Fibroblast of skin of right biceps (primary cell): ENCODE measurements at regions not wholly inside any gene's neighbourhood (a gene's known extent, or its start where the extent isn't known, plus 50 kb on each side); places are given as distances from the start of the nearest gene placed in this dataset.
"Not testable (repeated sequence)": the region's sequence is repeated elsewhere in the genome, so short reads cannot be mapped to it uniquely, and the experiment has no call there.

Experiments
- DNase-seq: peaks from one replicate; pipeline ENCODE4 v3.0.0-alpha.2; 2013

- peak; percentile 51 for DNase-seq
Measured at GRCh38 chr2:219727771-219728429, 100.5 kb downstream of the SLC4A3 start.

- no peak for DNase-seq
Measured at GRCh38 chr2:219728991-219729487, 101.6 kb downstream of the SLC4A3 start.

- no peak for DNase-seq
Measured at GRCh38 chr2:219731173-219731572, 103.7 kb downstream of the SLC4A3 start.

- no peak for DNase-seq
Measured at GRCh38 chr2:219733106-219733505, 105.7 kb downstream of the SLC4A3 start.

GRCh38 chr2:219733746-219734145 lies 106.3 kb downstream of the SLC4A3 start:
- no peak for DNase-seq

- DNase-seq, result peak; percentile 73
Measured at GRCh38 chr2:219736209-219736608, 108.8 kb downstream of the SLC4A3 start.

GRCh38 chr2:219737270-219737691 lies 109.9 kb downstream of the SLC4A3 start:
- DNase-seq, result peak; percentile 31

- peak; percentile 51 for DNase-seq
Measured at GRCh38 chr2:219739066-219739465, 111.6 kb downstream of the SLC4A3 start.

- DNase-seq, result no peak
Measured at GRCh38 chr2:219739866-219740440, 112.5 kb downstream of the SLC4A3 start.

- no peak for DNase-seq
Measured at GRCh38 chr2:219743548-219743947, 116.1 kb downstream of the SLC4A3 start.

GRCh38 chr2:219744066-219744465 lies 116.6 kb downstream of the SLC4A3 start:
- DNase-seq, result no peak

GRCh38 chr2:219744600-219744999 lies 117.2 kb downstream of the SLC4A3 start:
- DNase-seq, result no peak

GRCh38 chr2:219747637-219748036 lies 120.2 kb downstream of the SLC4A3 start:
- DNase-seq, result no peak

- DNase-seq, result no peak
Measured at GRCh38 chr2:219748671-219749570, 121.5 kb downstream of the SLC4A3 start.

GRCh38 chr2:219751121-219751520 lies 123.7 kb downstream of the SLC4A3 start:
- not testable (repeated sequence) for DNase-seq

- DNase-seq, result no peak
Measured at GRCh38 chr2:219752726-219753125, 125.3 kb downstream of the SLC4A3 start.

- no peak for DNase-seq
Measured at GRCh38 chr2:219758907-219759680, 131.7 kb downstream of the SLC4A3 start.

GRCh38 chr2:219759801-219760200 lies 132.4 kb downstream of the SLC4A3 start:
- no peak for DNase-seq

GRCh38 chr2:219765231-219765911 lies 137.9 kb downstream of the SLC4A3 start:
- no peak for DNase-seq

GRCh38 chr2:219766658-219767057 lies 139.2 kb downstream of the SLC4A3 start:
- no peak for DNase-seq

- peak; percentile 26 for DNase-seq
Measured at GRCh38 chr2:219769090-219769910, 141.9 kb downstream of the SLC4A3 start.
